GM21526 (cell line): ENCODE measurements at regions not wholly inside any gene's neighbourhood (a gene's known extent, or its start where the extent isn't known, plus 50 kb on each side); places are given as distances from the start of the nearest gene placed in this dataset.

Source experiments
- ATAC-seq: cut with Tn5 transposase; IDR thresholded peaks from one replicate; pipeline ENCODE4 v1.9.1; 2021; ENCODE audit warnings: moderate library complexity; ENCODE audit not compliant: unreplicated experiment, low FRiP score

DNA sequence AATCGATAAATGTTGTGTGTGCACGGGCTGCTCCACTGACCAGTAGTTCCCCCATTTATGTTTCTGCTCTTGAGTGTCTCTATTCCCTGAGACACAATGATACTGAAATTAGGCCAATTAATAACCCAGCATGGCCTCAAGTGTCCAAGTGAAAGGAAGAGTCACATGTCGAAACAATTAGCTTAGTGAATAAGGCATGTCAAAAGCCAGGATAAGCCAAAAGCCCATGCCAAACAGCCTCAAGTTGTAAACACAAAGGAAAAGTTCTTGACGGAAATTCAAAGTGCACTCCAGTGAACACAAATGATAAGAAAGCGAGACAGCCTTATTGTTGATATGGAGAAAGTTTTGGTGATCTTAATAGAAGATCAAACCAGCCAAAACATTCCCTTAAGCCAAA, 167.1 kb upstream of the C1QTNF7 start:
- ATAC-seq = no peak

DNA sequence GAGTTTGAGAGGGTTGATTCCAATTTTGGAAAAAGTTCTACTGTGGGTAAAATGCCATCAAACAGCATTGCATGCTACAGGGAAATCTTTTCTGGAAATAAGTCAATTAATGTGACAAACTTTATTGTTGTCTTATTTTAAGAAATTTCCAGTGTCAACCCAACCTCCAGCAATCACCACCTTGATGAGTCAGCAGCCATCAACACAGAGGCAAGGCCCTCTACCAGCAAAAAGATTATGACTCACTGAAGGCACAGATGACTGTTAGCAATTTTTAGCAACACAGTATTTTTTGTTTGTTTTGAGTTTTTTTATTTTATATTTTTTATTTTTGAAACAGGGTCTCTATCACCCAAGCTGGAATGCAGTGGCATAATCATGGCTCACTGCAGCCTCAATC, 165.4 kb upstream of the C1QTNF7 start:
- ATAC-seq = no peak

DNA sequence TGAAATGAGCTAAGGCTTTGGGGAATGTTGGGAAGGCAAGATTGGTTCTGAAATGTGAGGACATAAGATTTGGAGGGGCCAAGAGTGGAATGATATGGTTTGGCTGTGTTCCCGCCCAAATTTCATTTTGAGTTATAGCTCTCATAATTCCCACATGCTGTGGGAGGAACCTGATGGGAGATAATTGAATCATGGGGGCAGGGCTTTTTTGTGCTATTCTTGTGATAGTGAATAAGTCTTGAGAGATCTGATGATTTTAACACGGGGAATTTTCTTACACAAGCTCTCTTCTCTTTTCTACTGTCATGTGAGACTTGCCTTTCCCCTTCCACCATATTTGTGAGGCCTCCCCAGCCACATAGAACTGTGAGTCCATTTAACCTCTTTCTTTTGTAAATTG, 157.6 kb upstream of the C1QTNF7 start:
- ATAC-seq = no peak

DNA sequence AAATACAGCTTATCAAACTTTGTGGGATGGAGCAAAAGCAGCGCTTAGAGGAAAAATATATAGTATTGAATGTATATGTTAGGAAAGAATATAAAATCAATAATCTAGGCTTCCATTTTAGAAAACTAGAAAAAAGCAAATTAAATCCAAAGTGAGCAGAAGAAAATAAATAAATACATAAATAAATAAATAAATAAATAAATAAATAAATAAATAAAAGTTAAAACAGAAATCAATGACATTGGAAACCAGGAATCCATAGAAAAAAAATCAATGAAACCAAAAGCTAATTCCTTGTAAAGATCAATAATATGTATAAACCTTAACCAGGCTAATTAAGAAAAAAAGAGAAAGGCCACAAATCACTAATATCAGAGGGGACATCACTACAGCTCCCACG, 141.8 kb upstream of the C1QTNF7 start:
- no peak for ATAC-seq

GRCh38 chr4:15291122-15291521, 136.7 kb upstream of the C1QTNF7 start:
- no peak for ATAC-seq

DNA sequence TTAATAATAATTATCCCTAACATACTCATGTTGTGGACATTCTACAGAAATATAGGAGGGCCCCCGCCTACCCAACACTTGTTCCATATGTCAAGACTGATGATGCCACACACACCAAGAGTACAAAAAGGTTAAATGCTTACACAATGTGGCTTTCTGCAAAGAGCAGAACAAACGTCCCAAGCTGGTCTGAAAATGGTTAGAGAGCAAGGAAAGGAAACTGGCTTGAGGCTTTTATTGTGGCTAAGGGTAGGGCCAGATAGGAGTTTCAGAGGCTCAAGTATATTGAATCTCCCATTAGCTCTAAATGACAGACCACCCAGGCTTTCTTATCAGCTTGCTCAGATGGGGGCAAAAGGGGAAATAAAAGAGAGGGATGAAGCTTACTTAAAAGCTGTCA, 134.1 kb upstream of the C1QTNF7 start:
- ATAC-seq = no peak

- ATAC-seq = no peak
These were observed 133.6 kb upstream of the C1QTNF7 start for GRCh38 chr4:15294202-15294601.

DNA sequence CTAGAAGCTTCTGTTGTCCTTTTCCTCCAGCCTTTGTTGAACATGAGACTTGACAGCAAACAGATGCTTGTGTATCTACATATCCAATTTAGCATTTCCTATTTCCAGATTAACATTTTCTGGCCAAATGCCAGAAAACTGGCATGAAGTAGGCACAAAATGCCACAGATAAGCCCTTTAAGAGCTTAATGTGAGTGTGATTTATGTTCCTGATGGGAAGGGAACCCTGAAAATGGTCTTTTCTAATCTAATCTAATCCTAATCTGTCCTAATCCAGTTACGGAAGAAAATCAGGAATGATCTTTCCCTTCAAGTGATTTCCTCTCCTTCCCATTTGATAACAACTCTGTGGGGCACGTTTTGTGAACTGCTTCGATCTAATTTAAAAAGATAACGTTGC, 133.0 kb upstream of the C1QTNF7 start:
- ATAC-seq = no peak

DNA sequence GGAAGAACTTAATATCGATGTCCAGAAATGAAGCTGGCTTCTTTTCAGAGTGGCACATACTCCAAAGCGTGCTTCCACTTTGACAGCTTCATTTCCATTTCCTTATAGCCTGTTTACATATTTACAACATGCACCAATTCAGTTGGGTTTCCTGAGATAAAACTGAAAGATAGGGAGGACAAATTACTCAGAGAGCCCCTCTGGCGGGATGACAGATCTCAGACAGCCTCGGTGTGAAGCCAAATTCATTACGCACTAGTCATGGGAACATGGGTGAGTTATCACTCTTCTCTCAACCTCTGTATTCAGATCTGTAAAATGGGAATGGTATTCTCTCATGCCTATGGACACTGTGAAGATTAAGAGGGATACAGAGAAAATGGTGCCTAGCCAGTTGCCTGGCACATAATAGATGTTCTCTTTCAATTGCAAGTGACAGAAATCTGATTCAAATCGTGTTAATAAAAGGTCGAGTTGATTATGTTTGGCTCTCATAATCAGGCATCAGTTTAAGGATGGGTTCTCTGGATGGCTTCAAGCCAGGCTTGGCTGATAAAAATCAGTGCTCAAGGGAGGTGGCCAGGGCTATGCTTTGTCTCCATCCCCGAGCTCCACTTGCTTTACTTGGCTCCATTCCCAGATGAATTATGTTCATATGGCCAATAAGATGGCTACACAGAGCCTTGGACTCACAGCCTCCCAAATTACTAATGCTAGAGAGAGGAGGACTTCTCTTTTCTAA, 132.2 kb upstream of the C1QTNF7 start:
- no peak for ATAC-seq

GRCh38 chr4:15297344-15297743, 130.5 kb upstream of the C1QTNF7 start:
- no peak for ATAC-seq

DNA sequence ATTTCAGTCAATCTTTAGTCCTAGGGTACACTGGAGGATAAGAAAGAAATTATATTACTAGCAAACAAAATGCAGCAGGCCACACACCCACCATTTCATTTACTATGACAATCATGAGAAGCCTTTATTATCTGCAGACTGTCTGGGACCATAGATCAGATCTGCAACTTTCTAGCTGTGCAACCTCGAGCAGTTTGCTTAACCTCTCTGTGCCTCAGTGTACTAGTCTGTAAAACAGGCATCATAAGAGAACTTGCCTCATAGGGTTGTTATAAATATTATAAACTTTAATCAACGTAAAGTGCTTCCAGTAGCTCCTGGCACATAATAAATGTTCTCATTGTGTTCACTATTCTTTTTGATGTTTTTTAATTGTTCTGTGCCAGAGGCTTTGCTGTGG, 128.2 kb upstream of the C1QTNF7 start:
- ATAC-seq = no peak

DNA sequence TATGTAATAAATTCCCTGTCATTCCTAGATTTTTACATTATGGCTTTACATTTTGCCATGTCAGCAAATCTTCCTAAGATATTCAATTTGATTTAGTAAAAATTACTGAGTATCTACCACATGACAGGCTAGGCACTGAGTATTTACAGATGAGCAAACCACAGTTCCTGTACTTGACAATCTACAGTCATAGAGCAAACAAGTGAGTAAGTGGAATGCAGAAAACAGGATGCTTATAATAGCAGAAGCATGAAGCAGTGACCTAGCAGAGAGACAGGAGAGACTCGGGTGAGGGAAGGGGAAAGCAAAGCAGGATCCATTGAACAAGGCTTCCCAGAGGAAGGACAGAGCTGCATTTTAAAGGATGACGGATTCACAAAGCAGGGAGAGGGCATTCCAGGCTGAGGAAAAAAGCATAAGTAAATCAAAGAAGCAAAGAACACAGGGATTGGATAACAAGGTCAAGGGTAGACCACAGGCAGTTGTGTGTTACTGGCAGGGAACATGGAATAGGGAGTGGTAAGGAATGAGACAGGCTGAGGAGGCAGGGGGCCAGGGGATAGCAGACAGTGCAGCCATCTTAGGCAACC, 124.7 kb upstream of the C1QTNF7 start:
- ATAC-seq = no peak

DNA sequence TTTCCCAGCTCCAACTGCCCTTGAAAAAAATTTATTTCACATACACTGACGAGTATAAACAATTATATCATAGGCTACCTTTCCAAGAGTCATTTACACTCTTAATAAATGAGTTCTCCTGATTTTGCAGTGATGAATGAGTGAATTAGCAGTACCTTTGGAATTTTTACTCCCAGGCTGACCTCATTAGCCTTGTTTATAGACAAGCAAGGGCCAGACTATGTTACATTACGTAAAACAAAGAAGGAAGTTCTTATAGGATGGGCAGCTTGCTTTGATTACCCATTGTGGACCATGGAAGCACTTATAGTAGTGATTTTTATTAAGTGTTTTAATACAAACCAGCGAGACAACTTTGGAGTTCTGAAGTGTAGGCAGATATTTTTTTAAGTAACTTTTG, 112.9 kb upstream of the C1QTNF7 start:
- ATAC-seq = no peak

DNA sequence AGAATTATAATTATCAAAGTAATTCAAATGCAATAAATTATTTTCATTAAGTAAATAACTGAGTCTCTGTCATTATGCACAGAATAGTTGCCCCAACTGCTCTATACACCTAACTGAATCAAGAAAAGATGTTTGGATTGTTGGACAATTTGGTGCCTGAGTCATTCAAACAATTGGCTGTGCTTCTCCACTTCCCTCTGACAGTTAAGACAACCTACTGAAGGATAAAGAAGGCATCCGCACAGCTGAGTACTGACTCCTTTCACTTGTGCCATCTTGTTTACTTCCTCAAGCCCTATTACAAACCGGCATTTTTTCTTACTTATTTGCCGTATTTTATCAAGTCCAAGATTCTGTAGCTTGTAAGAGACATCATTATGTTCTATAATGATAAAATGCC, 110.6 kb upstream of the C1QTNF7 start:
- no peak for ATAC-seq

GRCh38 chr4:15318621-15319348, 109.0 kb upstream of the C1QTNF7 start:
- no peak for ATAC-seq

DNA sequence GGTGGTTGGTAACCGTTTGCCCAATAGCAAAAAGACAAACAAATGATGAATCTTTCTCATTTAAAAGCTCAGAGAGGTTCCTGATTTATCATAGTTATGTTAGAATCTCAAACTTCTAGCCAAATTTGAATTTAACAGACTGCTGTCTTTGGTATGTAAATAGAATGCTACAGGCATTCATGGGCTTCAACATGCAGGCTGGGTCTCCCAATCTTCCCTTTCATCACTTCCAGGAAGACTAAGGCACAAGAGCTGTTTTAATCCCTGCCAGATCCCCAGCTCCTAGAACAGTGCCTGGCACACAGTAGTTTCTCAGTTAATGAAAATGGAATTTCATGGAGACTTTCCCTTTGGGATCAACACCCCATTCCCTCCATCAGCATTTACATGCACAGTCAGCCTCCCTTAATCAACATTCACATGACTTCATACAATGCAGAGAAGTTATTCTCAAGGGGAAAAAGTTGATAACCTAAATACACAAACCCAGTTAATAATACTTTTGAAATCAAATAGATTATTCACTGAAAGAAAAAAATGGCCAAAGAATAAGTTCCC, 107.6 kb upstream of the C1QTNF7 start:
- no peak for ATAC-seq

DNA sequence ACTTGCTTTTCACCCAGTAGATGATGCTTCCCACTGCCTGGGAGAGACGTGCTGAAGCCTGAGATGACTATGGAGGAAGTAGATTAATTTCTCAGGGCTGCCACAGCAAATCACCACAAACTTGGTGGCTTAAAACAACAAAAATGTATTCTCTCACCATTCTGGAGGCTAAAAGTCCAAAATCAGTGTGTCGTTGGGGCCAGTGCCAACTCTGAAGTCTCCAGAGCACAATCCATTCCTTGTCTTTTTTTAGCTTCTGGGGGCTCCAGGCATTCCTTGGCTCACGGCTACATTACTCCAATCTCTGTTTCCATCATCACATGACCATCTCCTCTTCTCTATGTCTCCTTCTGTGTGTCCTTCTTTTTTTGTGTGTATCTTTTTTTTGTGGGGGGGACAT, 105.8 kb upstream of the C1QTNF7 start:
- no peak for ATAC-seq

DNA sequence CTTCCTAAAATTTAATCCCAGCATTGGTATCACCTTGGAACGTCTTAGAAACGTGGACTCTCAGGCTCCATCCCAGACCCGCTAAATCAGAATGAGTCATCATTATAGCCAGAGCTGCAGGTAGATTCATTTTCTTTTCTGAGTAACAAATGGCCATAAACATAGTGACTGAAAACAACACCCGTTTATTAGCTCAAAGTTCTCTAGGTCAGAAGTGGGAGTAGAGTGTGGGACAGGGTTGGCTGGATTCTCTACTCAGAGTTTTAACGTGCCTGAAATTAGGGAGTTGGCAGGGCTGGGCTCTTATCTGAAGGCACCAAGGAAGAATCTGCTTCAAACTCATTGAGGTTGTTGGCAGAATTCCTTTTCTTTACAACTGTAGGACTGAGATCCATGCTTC, 101.8 kb upstream of the C1QTNF7 start:
- ATAC-seq = no peak

DNA sequence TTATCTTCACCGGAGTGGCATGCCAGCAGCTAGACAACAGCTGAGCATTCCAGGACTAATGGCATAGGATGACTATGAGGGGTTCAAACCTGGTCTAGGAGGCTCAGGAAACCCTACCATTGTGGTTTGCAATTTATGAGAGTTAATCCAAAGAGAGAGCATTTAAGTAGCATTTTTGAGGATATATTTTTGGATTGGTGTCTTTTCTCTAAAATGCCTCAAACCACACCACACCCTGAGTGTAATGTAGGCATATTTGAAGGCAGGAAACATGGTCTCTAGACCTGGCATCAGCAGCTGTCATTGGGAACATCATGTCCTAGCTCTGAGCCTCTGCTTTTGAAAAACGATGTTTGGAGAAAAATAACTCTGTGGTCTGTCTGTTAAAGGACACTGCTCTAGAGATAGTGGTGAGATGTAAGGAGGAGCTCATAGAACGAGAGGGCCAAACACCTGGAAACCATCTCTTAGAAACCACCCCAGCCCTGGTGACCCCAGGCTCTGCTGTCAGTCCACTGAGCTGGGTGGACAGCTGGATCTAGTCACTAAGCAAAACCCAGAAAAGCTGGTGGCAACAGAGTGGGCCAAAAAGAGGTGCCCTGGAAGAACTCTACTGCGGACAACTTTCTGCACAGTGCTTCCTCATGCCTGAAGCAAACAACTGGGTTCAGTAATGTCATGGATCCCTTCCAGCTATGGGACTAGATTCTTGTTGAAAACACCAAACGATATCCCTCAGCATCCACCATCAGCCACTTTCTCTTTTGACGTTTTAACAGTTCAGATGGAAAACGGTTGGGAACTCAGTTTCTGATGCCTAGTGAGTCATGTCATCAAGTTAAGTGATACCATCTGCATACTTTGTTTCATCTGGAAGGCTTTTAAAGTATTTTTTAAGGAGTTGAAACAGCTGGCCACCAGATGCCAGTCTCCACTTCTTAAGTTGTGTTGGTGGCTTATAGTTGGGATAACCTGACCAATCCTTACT, 100.2 kb upstream of the C1QTNF7 start:
- no peak for ATAC-seq

DNA sequence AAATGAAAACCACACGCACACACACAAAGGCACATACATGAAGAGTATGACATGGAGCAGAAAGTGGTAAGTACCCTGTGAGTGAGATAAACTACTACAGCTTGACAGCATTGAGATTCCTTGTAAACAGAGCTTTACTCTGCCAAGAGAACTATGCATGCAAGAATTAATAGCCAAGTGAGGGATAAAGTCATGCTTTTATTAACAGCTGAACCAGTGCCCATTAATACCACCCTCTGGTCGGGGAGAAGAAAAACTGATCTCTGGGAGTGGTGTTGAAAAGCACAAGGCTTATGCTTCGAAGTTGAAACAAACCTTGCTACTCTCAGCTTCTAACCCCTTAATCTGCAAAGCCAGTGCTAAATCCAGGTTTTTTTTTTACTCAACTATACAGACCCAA, 95.9 kb upstream of the C1QTNF7 start:
- ATAC-seq = no peak
